Heart right ventricle (tissue), 16 donors: ENCODE measurements at regions not wholly inside any gene's neighbourhood (a gene's known extent, or its start where the extent isn't known, plus 50 kb on each side); places are given as distances from the start of the nearest gene placed in this dataset.

Experiments used
- ATAC-seq, 8 donors: fragments of 200-7000 bp; cut with Tn5 transposase; one replicate each; pipeline ENCODE4 v1.9.1; 2020; ENCODE audit warnings: mild to moderate bottlenecking in 8 of 8, moderate library complexity in 8 of 8, moderate number of reproducible peaks in 1 of 8
- DNase-seq, 2 donors: peaks; one replicate each; pipeline ENCODE4 v3.0.0-alpha.2; 2020
- H3K27ac ChIP-seq, 10 donors: fragments of 200-600 bp; sonication (generic) in 2 of 10; one replicate each; pipeline versions ENCODE4 v1.5.0 to v1.8.0; 2020 to 2022; ENCODE audit warnings: mild to moderate bottlenecking in 3 of 10
- H3K27me3 ChIP-seq, 7 donors: fragments of 200-600 bp; one replicate each; pipeline ENCODE4 v1.8.0; 2021 to 2022; ENCODE audit warnings: mild to moderate bottlenecking in 2 of 7
- H3K36me3 ChIP-seq, 9 donors: fragments of 200-600 bp; sonication (generic) in 1 of 9; one replicate each; pipeline versions ENCODE4 v1.5.0 to v1.8.0; 2020 to 2022; ENCODE audit warnings: mild to moderate bottlenecking in 2 of 9
- H3K4me1 ChIP-seq, 9 donors: fragments of 200-600 bp; sonication (generic) in 1 of 9; one replicate each; pipeline versions ENCODE4 v1.5.0 to v1.8.0; 2020 to 2022; ENCODE audit warnings: mild to moderate bottlenecking in 4 of 9
- H3K4me3 ChIP-seq, 10 donors: fragments of 200-600 bp; sonication (generic) in 2 of 10; one replicate each; pipeline versions ENCODE4 v1.5.0 to v1.8.0; 2020 to 2022; ENCODE audit warnings: mild to moderate bottlenecking in 7 of 10, moderate library complexity in 2 of 10
- H3K9me3 ChIP-seq, 11 donors: fragments of 200-600 bp in 10 of 11; sonication (generic) in 2 of 11; one replicate each; pipeline versions ENCODE4 v1.5.0 to v1.8.0; 2013 to 2022; ENCODE audit warnings: mild to moderate bottlenecking in 2 of 11, control low read depth in 1 of 11, moderate library complexity in 1 of 11
- CTCF ChIP-seq, 9 donors: fragments of 200-600 bp; sonication (generic) in 2 of 9; IDR thresholded peaks; one replicate each; pipeline versions ENCODE4 v1.5.0 to v1.8.0; 2021 to 2022; ENCODE audit warnings: antibody characterized with exemption in 9 of 9, mild to moderate bottlenecking in 5 of 9, moderate library complexity in 1 of 9
- WGBS, 2 donors: extraction: QIAGEN DNeasy Blood & Tissue Kit; methylation state at CpG; one replicate each; pipeline ENCODE4 v1.1.7; 2013; ENCODE audit warnings: inconsistent platforms in 1 of 2; 5-methylcytosine and 5-hydroxymethylcytosine counted together
- intact Hi-C, 10 donors: fragments of 100-400 bp; cut with DNase I; formaldehyde crosslinking; loops; one replicate each; pipeline versions ENCODE4 v1.11.1 to v1.14.2; 2022
- donor health status: Arrhythmogenic right ventricular cardiomyopathy.
- donor health status: ischemic (EF 13 %, LVEDD 7.1; RV severe dilation, severe dysfunction).
- donor health status: healthy with polysubstance abuse.
- donor health status: DM: no; HTN: yes; CAD: no.
- donor health status: DM: no; HTN: no; CAD: no.
- donor health status: ischemic (EF 25% LVEDD 6.9; RV normal size, moderate dysfunction).
- donor health status: ischemic (EF 25% LVEDD 5.7; RV mildly dilated, moderate dysfunction).
- donor health status: healthy.
- donor health status: DM: yes; HTN: yes; CAD: no.
- donor health status: Ischemic cardiomyopathy.
- donor health status: ischemic (EF 35%, LVEDD 5.7; RV mildly dilated, moderate dysfunction).
- donor health status: nonischemic (EF 11% LVEDD 7.7; RV severe dilation, severe dysfunction).
- donor health status: DM: yes; HTN: yes; CAD: no.
- donor health status: PGD.
- donor health status: ischemic (EF 29% LVEDD 5.4; RV normal size, mild dysfunction).
- donor health status: nonischemic (EF 23%, LVEDD 6.1; RV moderate dilation, normal function).

- intact Hi-C loops = loop anchor here in 3 of 10 donors (10.0 kb wide), 3 partner anchors 177 to 533 kb away; partner anchors contain the start of gene MAGEH1 (in 1 of the 3)
- no peak for ATAC-seq
- no peaks in the 10 kb centered on the region for H3K36me3 ChIP-seq
- DNase-seq = no peak
- H3K9me3 ChIP-seq = no peaks in the 10 kb centered on the region
- peaks cover 0 to 7% (median 0%) of the 10 kb centered on the region in 7 donors for H3K27me3 ChIP-seq
- no peaks in the 10 kb centered on the region for H3K4me1 ChIP-seq
- H3K27ac ChIP-seq = no peak overlapping the region
- 92 to 93% methylated on average over 4 of the region's 4 CpGs for WGBS, 2 donors
- no peak overlapping the region for H3K4me3 ChIP-seq
- TF ChIP-seq CTCF (IDR thresholded peaks at IDR 0.05) = no peak
These were observed 52.2 kb upstream of the PAGE5 start for GRCh38 chrX:55167901-55168300.

GRCh38 chrX:55169782-55170181, 50.4 kb upstream of the PAGE5 start:
- Histone ChIP-seq H3K9me3 (no peaks in the 10 kb centered on the region), H3K27ac (no peak overlapping the region), H3K4me3 (no peak overlapping the region), H3K27me3 (peaks cover 0 to 7% (median 0%) of the 10 kb centered on the region in 7 donors), H3K36me3 (no peaks in the 10 kb centered on the region), H3K4me1 (no peaks in the 10 kb centered on the region)
- intact Hi-C loops = loop anchor here in 3 of 10 donors (10.0 kb wide), 3 partner anchors 175 to 535 kb away; partner anchors contain the start of gene MAGEH1 (in 1 of the 3)
- no peak for TF ChIP-seq CTCF (IDR thresholded peaks at IDR 0.05)
- ATAC-seq = no peak
- DNase-seq = no peak
